AG04450 (cell line): ENCODE measurements at regions not wholly inside any gene's neighbourhood (a gene's known extent, or its start where the extent isn't known, plus 50 kb on each side); places are given as distances from the start of the nearest gene placed in this dataset.

ENCODE experiments used
- CTCF ChIA-PET: fragments of 300-600, 350-600 bp; formaldehyde crosslinking; extraction: SDS; loops from one replicate; lab custom pipeline; 2022; ENCODE audit warnings: antibody characterized with exemption, inconsistent platforms; lab: Charles Lee
- POLR2A ChIA-PET: fragments of 350-600 bp; formaldehyde crosslinking; extraction: SDS; loops from one replicate; lab custom pipeline; 2021; ENCODE audit warnings: antibody characterized with exemption, inconsistent platforms; lab: Yijun Ruan, JAX
- DNase-seq: peaks from one replicate; pipeline ENCODE4 v3.0.0-alpha.2; 2011; ENCODE audit warnings: low read depth, low spot score
- H3K27ac ChIP-seq: one replicate; pipeline ENCODE4 v1.5.1; 2012; ENCODE audit warnings: low read depth, low read length, control low read depth
- H3K27me3 ChIP-seq: one replicate; pipeline ENCODE4 v1.6.0; 2012; ENCODE audit warnings: low read length; ENCODE audit not compliant: control insufficient read depth, insufficient read depth
- H3K4me3 ChIP-seq: 2 replicates; pipeline ENCODE4 v1.5.1; 2011; ENCODE audit warnings: mild to moderate bottlenecking, low read depth, low read length, control low read depth
- H3K9me3 ChIP-seq: 2 replicates; pipeline ENCODE4 v1.5.1; 2012; ENCODE audit warnings: low read length; ENCODE audit not compliant: control insufficient read depth, insufficient read depth
- TF ChIP-seq, protein P1 (sequence below): IDR thresholded peaks from 2 replicates; pipeline ENCODE4 v1.5.1; 2011; ENCODE audit warnings: low read depth, low read length, control low read depth, inconsistent platforms

- TF ChIP-seq, protein P1, sequence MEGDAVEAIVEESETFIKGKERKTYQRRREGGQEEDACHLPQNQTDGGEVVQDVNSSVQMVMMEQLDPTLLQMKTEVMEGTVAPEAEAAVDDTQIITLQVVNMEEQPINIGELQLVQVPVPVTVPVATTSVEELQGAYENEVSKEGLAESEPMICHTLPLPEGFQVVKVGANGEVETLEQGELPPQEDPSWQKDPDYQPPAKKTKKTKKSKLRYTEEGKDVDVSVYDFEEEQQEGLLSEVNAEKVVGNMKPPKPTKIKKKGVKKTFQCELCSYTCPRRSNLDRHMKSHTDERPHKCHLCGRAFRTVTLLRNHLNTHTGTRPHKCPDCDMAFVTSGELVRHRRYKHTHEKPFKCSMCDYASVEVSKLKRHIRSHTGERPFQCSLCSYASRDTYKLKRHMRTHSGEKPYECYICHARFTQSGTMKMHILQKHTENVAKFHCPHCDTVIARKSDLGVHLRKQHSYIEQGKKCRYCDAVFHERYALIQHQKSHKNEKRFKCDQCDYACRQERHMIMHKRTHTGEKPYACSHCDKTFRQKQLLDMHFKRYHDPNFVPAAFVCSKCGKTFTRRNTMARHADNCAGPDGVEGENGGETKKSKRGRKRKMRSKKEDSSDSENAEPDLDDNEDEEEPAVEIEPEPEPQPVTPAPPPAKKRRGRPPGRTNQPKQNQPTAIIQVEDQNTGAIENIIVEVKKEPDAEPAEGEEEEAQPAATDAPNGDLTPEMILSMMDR = no peak
- Histone ChIP-seq H3K27me3 (no peaks in the 10 kb centered on the region), H3K4me3 (no peak overlapping the region), H3K27ac (no peak overlapping the region), H3K9me3 (peaks cover 24% of the 10 kb centered on the region)
- DNase-seq = no peak
- POLR2A ChIA-PET = no interaction called here
- CTCF ChIA-PET = no interaction called here
Observed at GRCh38 chr5:166750376-166750775, 1541.1 kb upstream of the WWC1 start.

DNA sequence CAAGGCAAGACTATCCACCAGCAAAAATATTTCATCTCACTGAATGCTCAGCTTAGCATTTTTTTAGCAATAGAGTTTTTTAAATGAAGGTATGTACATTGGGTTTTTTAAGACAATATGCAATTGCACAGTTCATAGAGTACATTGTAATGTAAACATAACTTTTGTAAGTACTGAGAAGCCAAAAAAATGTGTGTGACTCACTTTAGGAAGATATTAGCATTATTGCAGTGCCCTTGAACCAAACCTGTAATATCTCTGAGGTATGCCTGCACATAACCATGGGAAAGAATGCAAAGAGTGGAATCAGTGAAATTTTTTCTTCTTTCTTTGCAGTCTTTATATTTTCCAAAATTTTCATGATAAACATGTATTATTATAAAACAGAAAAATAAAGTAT, 1533.3 kb upstream of the WWC1 start:
- ChIA-PET POLR2A (no interaction called here), CTCF (no interaction called here)
- no peak for DNase-seq
- no peak overlapping the region for H3K27ac ChIP-seq
- H3K9me3 ChIP-seq = peaks cover 20% of the 10 kb centered on the region
- no peak overlapping the region for H3K4me3 ChIP-seq
- TF ChIP-seq, protein P1 = no peak
- H3K27me3 ChIP-seq = no peaks in the 10 kb centered on the region

- H3K27ac ChIP-seq = no peak overlapping the region
- ChIA-PET CTCF (no interaction called here), POLR2A (no interaction called here)
- H3K27me3 ChIP-seq = no peaks in the 10 kb centered on the region
- no peak for DNase-seq
- peaks cover 15% of the 10 kb centered on the region for H3K9me3 ChIP-seq
- H3K4me3 ChIP-seq = no peak overlapping the region
- TF ChIP-seq, protein P1 = no peak
Observed at GRCh38 chr5:166767858-166768257, 1523.6 kb upstream of the WWC1 start.

GRCh38 chr5:166768536-166768935, 1522.9 kb upstream of the WWC1 start:
- ChIA-PET CTCF (no interaction called here), POLR2A (no interaction called here)
- TF ChIP-seq, protein P1 = no peak
- Histone ChIP-seq H3K4me3 (no peak overlapping the region), H3K27me3 (no peaks in the 10 kb centered on the region), H3K9me3 (peaks cover 14% of the 10 kb centered on the region), H3K27ac (no peak overlapping the region)
- DNase-seq = no peak

DNA sequence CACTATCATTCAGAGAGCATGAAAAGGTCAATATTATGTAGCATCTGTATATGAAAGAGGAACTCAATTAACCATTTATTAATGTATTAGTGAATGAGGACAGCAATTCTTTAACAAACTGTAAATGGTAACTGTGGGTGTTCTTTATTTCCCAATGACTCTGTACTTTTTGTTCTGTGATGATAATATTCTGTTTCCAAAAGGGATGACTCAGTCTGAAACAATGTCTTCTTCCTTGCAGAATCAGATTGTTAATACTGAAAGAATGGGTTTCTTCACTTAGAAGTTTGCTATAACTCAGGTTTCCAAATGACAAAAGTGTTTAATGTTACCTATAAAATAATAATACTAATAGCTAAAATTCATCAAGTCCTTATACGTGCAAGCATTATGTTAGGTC, 1518.7 kb upstream of the WWC1 start:
- POLR2A ChIA-PET = no interaction called here
- no peak overlapping the region for H3K27ac ChIP-seq

More for the DNA sequence above, 1518.7 kb upstream of the WWC1 start:
- no peak for DNase-seq
- H3K9me3 ChIP-seq = peaks cover 9% of the 10 kb centered on the region; the same call in 1 of the 2 replicates
- no peaks in the 10 kb centered on the region for H3K27me3 ChIP-seq
- CTCF ChIA-PET = no interaction called here
- TF ChIP-seq, protein P1 = no peak
- no peak overlapping the region for H3K4me3 ChIP-seq
